ENCODE measurements at regions not wholly inside any gene's neighbourhood (a gene's known extent, or its start where the extent isn't known, plus 50 kb on each side); places are given as distances from the start of the nearest gene placed in this dataset.
"Not testable (repeated sequence)": the region's sequence is repeated elsewhere in the genome, so short reads cannot be mapped to it uniquely, and the experiment has no call there.

DNA sequence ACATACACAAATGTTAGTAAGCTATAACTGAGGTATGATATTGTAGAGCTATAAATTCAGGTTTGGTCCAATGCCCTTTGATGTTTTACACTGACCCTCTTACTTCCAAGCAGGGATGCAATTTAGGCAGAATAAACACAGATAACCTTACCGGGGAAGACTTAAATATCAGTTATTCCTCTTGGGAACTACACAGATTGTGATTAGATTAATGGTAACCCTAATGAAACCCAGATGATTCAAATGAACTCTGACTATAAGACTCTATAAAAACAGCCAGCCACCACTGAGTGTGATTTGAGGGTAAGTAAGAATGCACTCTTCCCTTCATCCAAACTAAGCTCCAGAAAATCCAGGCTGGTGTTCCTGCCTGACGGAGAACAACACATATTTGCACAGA lies 891.1 kb downstream of the NXPH1 start:
- 7 to 14% methylated on average over 2 of the region's 2 CpGs for WGBS, 2 donors
- H3K27me3 ChIP-seq, result no peaks in the 10 kb centered on the region
- ATAC-seq (no peak), DNase-seq (no peak)
- no peak overlapping the region for H3K27ac ChIP-seq
- H3K4me1 ChIP-seq, result no peaks in the 10 kb centered on the region
- no peaks in the 10 kb centered on the region for H3K9me3 ChIP-seq
- H3K36me3 ChIP-seq (replicated peaks in 1 of 2; ENCODE audit: insufficient read depth in 1 of 2, low read depth in 2 of 2), result no peaks in the 10 kb centered on the region
- no peak overlapping the region for H3K4me3 ChIP-seq
- intact Hi-C loops (cut with DNase I), result no loop called here
- no peak for TF ChIP-seq POLR2A (IDR thresholded peaks at IDR 0.05)
- TF ChIP-seq, protein P1, sequence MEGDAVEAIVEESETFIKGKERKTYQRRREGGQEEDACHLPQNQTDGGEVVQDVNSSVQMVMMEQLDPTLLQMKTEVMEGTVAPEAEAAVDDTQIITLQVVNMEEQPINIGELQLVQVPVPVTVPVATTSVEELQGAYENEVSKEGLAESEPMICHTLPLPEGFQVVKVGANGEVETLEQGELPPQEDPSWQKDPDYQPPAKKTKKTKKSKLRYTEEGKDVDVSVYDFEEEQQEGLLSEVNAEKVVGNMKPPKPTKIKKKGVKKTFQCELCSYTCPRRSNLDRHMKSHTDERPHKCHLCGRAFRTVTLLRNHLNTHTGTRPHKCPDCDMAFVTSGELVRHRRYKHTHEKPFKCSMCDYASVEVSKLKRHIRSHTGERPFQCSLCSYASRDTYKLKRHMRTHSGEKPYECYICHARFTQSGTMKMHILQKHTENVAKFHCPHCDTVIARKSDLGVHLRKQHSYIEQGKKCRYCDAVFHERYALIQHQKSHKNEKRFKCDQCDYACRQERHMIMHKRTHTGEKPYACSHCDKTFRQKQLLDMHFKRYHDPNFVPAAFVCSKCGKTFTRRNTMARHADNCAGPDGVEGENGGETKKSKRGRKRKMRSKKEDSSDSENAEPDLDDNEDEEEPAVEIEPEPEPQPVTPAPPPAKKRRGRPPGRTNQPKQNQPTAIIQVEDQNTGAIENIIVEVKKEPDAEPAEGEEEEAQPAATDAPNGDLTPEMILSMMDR (IDR thresholded peaks at IDR 0.05), result no peak

DNA sequence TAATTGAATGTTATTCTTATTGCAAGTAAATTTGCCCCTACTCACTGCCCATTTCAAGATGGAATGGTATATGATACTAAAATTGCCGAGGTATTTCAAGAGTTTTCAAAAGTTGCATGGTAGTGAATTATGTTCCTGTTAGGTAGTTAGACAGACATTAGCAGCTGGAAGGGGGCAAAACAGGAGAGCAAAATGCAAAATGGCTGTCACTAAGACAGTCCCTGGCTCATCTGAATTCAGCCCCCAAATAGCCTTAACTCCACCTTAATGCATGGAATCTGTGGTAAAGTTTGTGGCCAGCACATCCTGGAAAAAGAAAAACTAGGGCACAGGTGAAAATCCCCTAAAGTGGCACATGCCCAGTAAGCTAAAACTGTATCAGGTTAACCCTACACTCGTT lies 894.9 kb downstream of the NXPH1 start:
- H3K27ac ChIP-seq, result no peak overlapping the region
- whole genome bisulfite sequencing, 2 donors, result 38 to 43% methylated on average over 2 of the region's 2 CpGs
- H3K27me3 ChIP-seq, result no peaks in the 10 kb centered on the region
- intact Hi-C loops (cut with DNase I), result no loop called here
- no peaks in the 10 kb centered on the region for H3K9me3 ChIP-seq
- H3K36me3 ChIP-seq (replicated peaks in 1 of 2; ENCODE audit: insufficient read depth in 1 of 2, low read depth in 2 of 2), result no peaks in the 10 kb centered on the region
- no peak for DNase-seq
- no peak for ATAC-seq
- no peak overlapping the region for H3K4me3 ChIP-seq
- no peaks in the 10 kb centered on the region for H3K4me1 ChIP-seq
- no peak for TF ChIP-seq POLR2A (IDR thresholded peaks at IDR 0.05)
- TF ChIP-seq, protein P1 (IDR thresholded peaks at IDR 0.05), result no peak

DNA sequence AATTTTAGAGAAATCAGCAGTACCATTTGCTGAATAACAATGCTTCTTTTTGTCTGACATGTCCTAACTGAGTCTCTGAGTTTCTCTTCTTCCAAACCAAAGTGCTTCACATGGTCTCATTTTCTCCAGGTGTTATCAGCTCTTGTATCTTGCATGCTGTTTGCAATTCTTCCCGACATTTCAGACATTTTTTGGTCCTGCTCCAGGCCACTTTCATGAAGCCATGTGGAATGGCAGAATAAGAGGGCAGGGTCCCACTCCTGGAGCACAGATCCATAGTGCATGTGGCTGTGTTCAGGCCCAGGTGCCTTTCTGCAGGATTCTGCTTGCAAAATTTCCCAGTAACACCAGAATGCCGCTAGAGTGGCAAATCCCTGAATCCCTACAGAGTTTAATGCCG lies 916.2 kb downstream of the NXPH1 start:
- Histone ChIP-seq H3K27me3 (no peaks in the 10 kb centered on the region), H3K36me3 (replicated peaks in 1 of 2; ENCODE audit: insufficient read depth in 1 of 2, low read depth in 2 of 2) (no peaks in the 10 kb centered on the region), H3K27ac (no peak overlapping the region), H3K4me3 (no peak overlapping the region), H3K9me3 (no peaks in the 10 kb centered on the region), H3K4me1 (no peaks in the 10 kb centered on the region)
- intact Hi-C loops (cut with DNase I), result no loop called here
- no peak for ATAC-seq
- TF ChIP-seq, protein P1 (IDR thresholded peaks at IDR 0.05), result no peak
- TF ChIP-seq POLR2A (IDR thresholded peaks at IDR 0.05), result no peak
- 48 to 57% methylated on average over 3 of the region's 3 CpGs for whole genome bisulfite sequencing, 2 donors
- DNase-seq, result no peak

DNA sequence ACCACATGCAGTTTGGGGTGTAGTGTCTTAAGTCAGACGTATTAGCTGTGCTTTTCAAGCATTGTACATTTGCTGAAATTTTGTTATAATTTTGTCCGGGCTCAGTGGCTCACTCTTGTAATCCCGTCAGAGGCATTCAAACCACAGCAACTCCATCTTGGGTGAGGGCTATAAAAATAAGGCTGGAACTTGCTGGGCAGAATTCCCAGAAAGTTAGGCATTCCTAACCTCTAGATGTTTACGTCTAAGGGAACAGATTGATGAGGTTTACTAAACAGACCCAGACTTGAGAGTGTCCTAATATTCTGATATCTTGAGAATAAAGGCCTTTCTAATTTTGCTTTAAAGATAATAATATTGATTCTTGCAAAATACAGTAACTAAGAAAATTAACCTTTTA lies 957.8 kb downstream of the NXPH1 start:
- H3K4me1 ChIP-seq, result no peaks in the 10 kb centered on the region
- intact Hi-C loops (cut with DNase I), result no loop called here
- H3K9me3 ChIP-seq, result peaks cover 0 to 6% (median 0%) of the 10 kb centered on the region in 3 donors
- no peaks in the 10 kb centered on the region for H3K36me3 ChIP-seq (replicated peaks in 1 of 2; ENCODE audit: insufficient read depth in 1 of 2, low read depth in 2 of 2)
- no peak overlapping the region for H3K27ac ChIP-seq
- WGBS, 2 donors, result 51 to 59% methylated on average over 4 of the region's 4 CpGs
- H3K4me3 ChIP-seq, result no peak overlapping the region
- ATAC-seq, result no peak
- no peaks in the 10 kb centered on the region for H3K27me3 ChIP-seq
- TF ChIP-seq POLR2A (IDR thresholded peaks at IDR 0.05), result no peak
- TF ChIP-seq, protein P1 (IDR thresholded peaks at IDR 0.05), result no peak
- DNase-seq, result no peak

DNA sequence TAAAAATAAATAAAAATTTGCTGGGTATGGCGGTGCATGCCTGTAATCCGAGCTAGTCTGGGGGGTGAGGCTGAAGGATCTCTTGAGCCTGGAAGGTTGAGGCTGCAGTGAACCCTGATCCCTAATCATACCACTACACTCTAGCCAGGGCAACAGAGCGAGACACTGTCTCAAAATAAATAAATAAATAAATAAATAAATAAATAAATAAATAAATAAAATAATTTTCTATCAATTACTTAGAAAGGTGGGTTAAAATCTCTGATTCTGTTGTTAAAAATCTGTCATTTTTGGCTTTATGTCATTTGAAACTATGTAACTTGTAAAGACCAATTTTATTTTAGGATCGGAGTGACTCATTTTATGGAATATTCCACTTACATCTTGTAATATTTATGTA lies 958.6 kb downstream of the NXPH1 start:
- WGBS, 2 donors, result 72 to 76% methylated on average over 4 of the region's 4 CpGs
- no peak for DNase-seq

DNA sequence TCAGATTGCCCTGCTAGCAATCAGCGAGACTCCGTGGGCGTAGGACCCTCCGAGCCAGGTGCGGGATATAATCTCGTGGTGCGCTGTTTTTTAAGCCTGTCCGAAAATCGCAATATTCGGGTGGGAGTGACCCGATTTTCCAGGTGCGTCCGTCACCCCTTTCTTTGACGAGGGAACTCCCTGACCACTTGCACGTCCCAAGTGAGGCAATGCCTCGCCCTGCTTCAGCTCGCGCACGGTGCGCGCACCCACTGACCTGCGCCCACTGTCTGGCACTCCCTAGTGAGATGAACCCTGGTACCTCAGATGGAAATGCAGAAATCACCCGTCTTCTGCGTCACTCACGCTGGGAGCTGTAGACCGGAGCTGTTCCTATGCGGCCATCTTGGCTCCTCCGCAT lies 971.0 kb downstream of the NXPH1 start:
- H3K4me3 ChIP-seq; ATAC-seq; H3K27ac ChIP-seq; H3K27me3 ChIP-seq; H3K4me1 ChIP-seq; H3K9me3 ChIP-seq; intact Hi-C loops (cut with DNase I); H3K36me3 ChIP-seq (replicated peaks in 1 of 2; ENCODE audit: insufficient read depth in 1 of 2, low read depth in 2 of 2); DNase-seq: not testable (repeated sequence)
- 86 to 93% methylated on average over 28 of the region's 28 CpGs for WGBS, 2 donors

More for the DNA sequence above, 958.6 kb downstream of the NXPH1 start:
- no peak for ATAC-seq
- H3K27me3 ChIP-seq, result no peaks in the 10 kb centered on the region
- H3K4me3 ChIP-seq, result no peak overlapping the region
- no peaks in the 10 kb centered on the region for H3K4me1 ChIP-seq
- no peaks in the 10 kb centered on the region for H3K9me3 ChIP-seq
- no peaks in the 10 kb centered on the region for H3K36me3 ChIP-seq (replicated peaks in 1 of 2; ENCODE audit: insufficient read depth in 1 of 2, low read depth in 2 of 2)
- no peak overlapping the region for H3K27ac ChIP-seq
- TF ChIP-seq, protein P1 (IDR thresholded peaks at IDR 0.05), result no peak
- TF ChIP-seq POLR2A (IDR thresholded peaks at IDR 0.05), result no peak
- intact Hi-C loops (cut with DNase I), result no loop called here
